DMS114 treated with DMSO at 0.1 percent for 48 hours (cell line): ENCODE measurements at regions not wholly inside any gene's neighbourhood (a gene's known extent, or its start where the extent isn't known, plus 50 kb on each side); places are given as distances from the start of the nearest gene placed in this dataset.

Experiments
- DNase-seq: peaks from one replicate; lab custom pipeline; 2025; ENCODE audit not compliant: unreplicated experiment; lab: John Stamatoyannopoulos, UW

DNA sequence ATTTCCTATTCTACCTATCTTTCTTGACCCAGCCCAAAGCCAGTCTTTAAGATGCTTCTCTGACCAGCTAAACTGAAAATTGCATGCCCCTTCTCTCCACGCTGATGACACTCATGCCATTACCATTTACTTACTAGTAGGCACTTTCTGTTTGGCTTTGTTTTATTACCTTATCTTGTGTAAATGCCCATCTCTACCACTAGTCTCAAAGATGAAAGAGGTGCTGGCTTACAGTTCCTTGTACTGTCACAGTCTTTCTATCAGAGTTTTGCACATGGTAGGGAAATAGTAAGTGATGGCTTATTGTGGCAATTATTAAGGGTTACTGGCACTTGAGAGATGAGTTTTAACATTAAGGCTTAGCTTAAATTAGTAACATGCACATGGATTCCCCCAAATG, 352.1 kb downstream of the RBM43 start:
- no peak for DNase-seq

- no peak for DNase-seq
These were observed 352.6 kb downstream of the RBM43 start for GRCh38 chr2:150909090-150909489.

GRCh38 chr2:150907466-150907865, 354.2 kb downstream of the RBM43 start:
- DNase-seq = no peak

- DNase-seq = no peak
These were observed 358.2 kb downstream of the RBM43 start for GRCh38 chr2:150903461-150903860.

DNA sequence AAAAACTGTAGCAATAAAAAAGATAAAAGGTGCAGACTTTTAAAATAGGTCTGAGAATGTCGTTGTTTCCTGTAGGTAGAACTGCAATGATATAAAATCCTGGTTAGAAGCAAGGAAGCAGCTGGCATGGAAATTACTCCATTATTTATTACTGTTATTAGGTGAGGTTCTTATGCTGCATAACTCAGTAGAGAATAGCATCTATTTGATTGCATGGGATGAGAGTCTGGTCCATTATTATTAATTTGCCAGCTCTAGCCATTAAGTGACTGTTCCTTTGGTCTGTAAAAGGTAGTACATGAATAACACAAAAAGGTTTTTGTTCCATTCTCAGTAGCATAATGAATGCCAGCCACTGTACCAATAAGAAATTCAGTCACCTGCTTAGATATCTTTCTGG, 358.6 kb downstream of the RBM43 start:
- DNase-seq = no peak

DNA sequence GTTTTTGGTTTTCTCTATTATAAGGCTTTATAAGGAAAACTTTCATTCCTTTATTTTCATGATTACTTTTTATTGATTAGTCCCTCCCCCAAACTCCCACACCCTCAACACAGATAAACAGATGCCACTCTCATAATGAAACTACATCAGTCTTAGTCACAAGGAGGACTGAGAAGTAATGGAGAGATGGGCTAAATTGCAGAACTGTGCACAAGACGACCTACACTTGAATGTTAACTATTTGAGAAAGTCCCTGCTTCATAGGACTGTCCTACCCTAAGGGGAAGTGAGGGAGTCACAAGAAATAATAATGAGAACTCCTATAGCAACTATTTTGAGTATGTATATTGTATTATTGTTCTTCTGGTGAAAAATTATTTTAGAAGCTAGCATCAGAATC, 360.8 kb downstream of the RBM43 start:
- DNase-seq = no peak

- DNase-seq = no peak
These were observed 365.7 kb downstream of the RBM43 start for GRCh38 chr2:150895968-150896367.

- DNase-seq = no peak
These were observed 372.5 kb downstream of the RBM43 start for GRCh38 chr2:150889141-150889540.

DNA sequence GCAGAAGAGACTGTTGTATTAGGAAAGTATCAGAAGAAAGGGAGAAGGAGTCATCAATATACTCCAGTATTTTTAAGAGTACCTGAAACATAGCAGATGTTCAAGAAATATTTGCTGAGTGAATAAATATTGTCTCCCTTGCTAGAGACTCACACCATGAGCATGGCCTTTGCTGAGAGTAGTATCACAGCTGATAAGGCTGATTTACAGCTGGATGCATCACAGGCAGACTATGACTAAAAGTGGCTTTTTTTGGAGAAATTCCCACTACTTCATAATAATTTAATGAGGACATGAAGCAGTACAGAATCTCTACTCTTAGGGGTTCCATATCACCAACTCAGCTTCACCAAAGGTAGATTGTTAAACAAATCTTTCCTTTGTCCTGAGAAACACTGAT, 373.3 kb downstream of the RBM43 start:
- DNase-seq = no peak

DNA sequence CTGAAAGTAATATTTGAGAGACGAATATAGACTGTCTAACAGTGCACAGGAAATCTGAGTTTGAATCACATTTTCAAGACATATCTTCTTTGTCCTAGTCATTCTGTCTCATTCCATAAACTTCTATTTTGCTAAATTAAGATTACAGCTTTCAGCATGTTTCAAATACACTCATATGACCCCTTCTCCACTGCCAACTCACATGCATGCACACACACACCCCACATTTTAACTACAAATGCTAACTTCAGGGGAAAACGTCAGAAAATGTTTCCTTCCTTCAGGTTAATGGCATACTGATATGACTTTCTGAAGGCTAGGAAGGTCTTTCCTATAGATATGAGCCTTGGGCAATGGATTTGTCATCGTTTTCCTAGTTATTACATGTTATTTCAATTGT, 373.7 kb downstream of the RBM43 start:
- DNase-seq = no peak

- no peak for DNase-seq
These were observed 375.8 kb downstream of the RBM43 start for GRCh38 chr2:150885774-150886386.

- no peak for DNase-seq
These were observed 376.4 kb downstream of the RBM43 start for GRCh38 chr2:150885236-150885635.

DNA sequence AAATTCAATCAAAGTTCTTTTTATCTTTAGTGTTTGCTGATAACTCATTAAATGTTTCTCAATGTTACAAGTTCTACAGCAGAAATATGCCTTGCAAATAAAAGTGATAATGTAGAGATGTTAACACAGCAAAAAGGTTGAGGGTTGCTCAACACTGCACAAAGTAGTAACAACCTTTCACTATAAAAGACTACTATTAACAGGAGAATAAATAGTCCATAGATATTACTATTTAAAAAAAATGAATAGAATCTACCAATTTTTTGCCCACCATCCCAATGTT, 378.1 kb downstream of the RBM43 start:
- no peak for DNase-seq

- no peak for DNase-seq
These were observed 378.7 kb downstream of the RBM43 start for GRCh38 chr2:150882751-150883612.

GRCh38 chr2:150880986-150881385, 380.7 kb downstream of the RBM43 start:
- DNase-seq = no peak

GRCh38 chr2:150878356-150878755, 383.3 kb downstream of the RBM43 start:
- DNase-seq = no peak

- no peak for DNase-seq
These were observed 385.3 kb downstream of the RBM43 start for GRCh38 chr2:150876251-150876950.

GRCh38 chr2:150873396-150873772, 385.9 kb upstream of the RND3 start:
- DNase-seq = no peak

GRCh38 chr2:150872756-150873395, 385.4 kb upstream of the RND3 start:
- DNase-seq = no peak

DNA sequence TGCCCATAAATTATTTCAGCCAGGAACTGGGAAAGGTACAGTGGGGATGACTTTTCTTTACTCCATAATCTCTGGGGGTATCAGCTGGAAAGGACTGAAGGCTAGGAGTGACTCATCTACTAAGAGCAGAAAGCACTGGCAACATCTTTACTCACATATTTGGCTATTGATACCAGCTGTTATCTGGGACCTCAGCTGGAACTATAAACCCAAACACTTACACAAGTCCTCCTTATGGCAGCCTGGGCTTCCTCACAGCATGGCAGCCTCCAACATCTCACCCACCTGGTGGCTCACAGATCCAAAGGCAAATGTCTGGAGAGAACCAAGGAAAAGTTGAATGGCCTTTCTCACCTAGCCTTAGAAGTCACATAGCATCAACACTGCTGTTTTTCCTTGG, 379.0 kb upstream of the RND3 start:
- no peak for DNase-seq

DNA sequence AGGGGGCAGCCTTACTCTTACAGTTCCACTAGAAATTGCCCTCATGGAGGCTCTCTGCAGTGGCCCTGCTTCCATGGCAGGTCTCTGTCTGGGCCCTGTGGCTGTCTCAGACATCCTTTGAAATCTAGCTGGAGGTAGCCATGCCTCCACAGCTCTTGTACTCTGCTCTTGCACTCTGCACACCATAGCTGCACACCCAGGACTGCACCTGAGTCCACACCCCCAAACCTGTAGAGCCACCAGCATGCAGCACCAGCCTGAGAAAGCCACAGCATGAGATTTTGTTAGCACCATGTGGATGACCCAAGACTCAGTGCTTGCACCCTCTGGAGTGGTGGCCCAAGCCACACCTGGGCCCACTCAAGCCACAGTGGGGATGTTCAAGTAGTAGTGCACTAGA, 376.2 kb upstream of the RND3 start:
- no peak for DNase-seq

- DNase-seq = no peak
These were observed 372.8 kb upstream of the RND3 start for GRCh38 chr2:150860301-150860700.
